HepG2 (cell line): ENCODE measurements at regions not wholly inside any gene's neighbourhood (a gene's known extent, or its start where the extent isn't known, plus 50 kb on each side); places are given as distances from the start of the nearest gene placed in this dataset.

Source experiments
- ATF3 ChIP-seq: sonication (generic); formaldehyde crosslinking; IDR thresholded peaks from 2 replicates; pipeline ENCODE4 v1.4.0; 2020; ENCODE audit warnings: missing genetic modification reagents
- CCDC6 ChIP-seq: sonication (generic); formaldehyde crosslinking; IDR thresholded peaks from 2 replicates; pipeline ENCODE4 v1.8.1; 2022; ENCODE audit warnings: mild to moderate bottlenecking, missing genetic modification reagents, moderate library complexity
- EP300 ChIP-seq, 3 experiments: sonication (generic) in 1 of 3; formaldehyde crosslinking in 1 of 3; IDR thresholded peaks; 2 replicates each; pipeline versions ENCODE4 v1.5.1 to v1.6.1; 2011 to 2020; ENCODE audit warnings: low read depth in 2 of 3, low read length in 2 of 3, borderline replicate concordance in 1 of 3, improper control_type of control experiment in 1 of 3, mild to moderate bottlenecking in 1 of 3, missing genetic modification reagents in 1 of 3, moderate library complexity in 1 of 3
- HMG20B ChIP-seq: conservative IDR thresholded peaks from 2 replicates; pipeline ENCODE4 v1.6.1; 2016; ENCODE audit warnings: missing genetic modification reagents, missing compliant biosample characterization
- ISX ChIP-seq: sonication (generic); formaldehyde crosslinking; conservative IDR thresholded peaks from 2 replicates; pipeline ENCODE4 v1.5.0; 2020; ENCODE audit warnings: missing genetic modification reagents
- KAT2B ChIP-seq: fragments of 150-350 bp; IDR thresholded peaks from 2 replicates; pipeline ENCODE4 v1.6.1; 2014; ENCODE audit warnings: low read depth, low read length, borderline replicate concordance
- KLF11 ChIP-seq: IDR thresholded peaks from 2 replicates; pipeline ENCODE4 v1.6.1; 2016; ENCODE audit warnings: missing compliant biosample characterization
- MXD4 ChIP-seq: IDR thresholded peaks from 2 replicates; pipeline ENCODE4 v1.6.1; 2016; ENCODE audit warnings: mild to moderate bottlenecking, missing biosample characterization, missing genetic modification reagents
- NR3C1 ChIP-seq: sonication (generic); formaldehyde crosslinking; IDR thresholded peaks from 2 replicates; pipeline ENCODE4 v1.4.0; 2020; ENCODE audit warnings: missing genetic modification reagents
- POLR2G ChIP-seq: fragments of 200-400 bp; formaldehyde crosslinking; IDR thresholded peaks from 2 replicates; pipeline ENCODE4 v1.6.1; 2018; ENCODE audit warnings: mild to moderate bottlenecking, low read depth, low read length, moderate library complexity
- PRDM10 ChIP-seq: sonication (generic); formaldehyde crosslinking; IDR thresholded peaks from 2 replicates; pipeline ENCODE4 v1.4.0; 2020; ENCODE audit warnings: low read depth, missing genetic modification reagents
- RFXANK ChIP-seq: IDR thresholded peaks from 2 replicates; pipeline ENCODE4 v1.6.1; 2016
- SALL1 ChIP-seq: sonication (generic); formaldehyde crosslinking; IDR thresholded peaks from 2 replicates; pipeline ENCODE4 v1.8.0; 2022; ENCODE audit warnings: mild to moderate bottlenecking, missing genetic modification reagents
- SIN3A ChIP-seq: IDR thresholded peaks from 2 replicates; pipeline ENCODE4 v1.6.1; 2011; ENCODE audit warnings: low read depth, mild to moderate bottlenecking, control low read depth, low read length, borderline replicate concordance
- SPEN ChIP-seq: sonication (generic); formaldehyde crosslinking; IDR thresholded peaks from 2 replicates; pipeline ENCODE4 v1.5.1; 2020; ENCODE audit warnings: low read depth, mild to moderate bottlenecking, missing genetic modification reagents
- STAT5B ChIP-seq: sonication (generic); formaldehyde crosslinking; IDR thresholded peaks from 2 replicates; pipeline ENCODE4 v1.4.0; 2020; ENCODE audit warnings: missing genetic modification reagents
- U2AF1 ChIP-seq: fragments of 200-400 bp; formaldehyde crosslinking; optimal IDR thresholded peaks from 2 replicates; pipeline ENCODE3; 2017; ENCODE audit warnings: mild to moderate bottlenecking, low read depth, low read length
- ZBTB7A ChIP-seq: sonication (generic); formaldehyde crosslinking; IDR thresholded peaks from 2 replicates; pipeline ENCODE4 v1.8.0; 2022; ENCODE audit warnings: mild to moderate bottlenecking, missing genetic modification reagents
- ZNF136 ChIP-seq: sonication (generic); formaldehyde crosslinking; IDR thresholded peaks from 2 replicates; pipeline ENCODE4 v1.8.1; 2022; ENCODE audit warnings: low read depth, mild to moderate bottlenecking, moderate library complexity, missing genetic modification reagents
- ZNF335 ChIP-seq: sonication (generic); formaldehyde crosslinking; IDR thresholded peaks from 2 replicates; pipeline ENCODE4 v1.4.0; 2020; ENCODE audit warnings: missing genetic modification reagents
- ZNF441 ChIP-seq: sonication (generic); formaldehyde crosslinking; IDR thresholded peaks from 2 replicates; pipeline ENCODE4 v1.7.0; 2021; ENCODE audit warnings: missing genetic modification reagents, borderline replicate concordance
- ZNF629 ChIP-seq: sonication (generic); formaldehyde crosslinking; conservative IDR thresholded peaks from 2 replicates; pipeline ENCODE4 v1.5.0; 2020; ENCODE audit warnings: missing genetic modification reagents
- TF ChIP-seq, protein P1 (sequence below): sonication (generic); formaldehyde crosslinking; conservative IDR thresholded peaks from 2 replicates; pipeline ENCODE4 v1.4.0; 2020; ENCODE audit warnings: missing genetic modification reagents
- TF ChIP-seq, protein P2 (sequence below): IDR thresholded peaks from 2 replicates; pipeline ENCODE4 v1.6.1; 2016; ENCODE audit warnings: missing compliant biosample characterization, missing genetic modification reagents, borderline replicate concordance

GRCh38 chr2:167827352-167828097 is 419.9 kb downstream of the STK39 start (continued):
- TF ChIP-seq ZNF136: peak; percentile 67
- TF ChIP-seq SPEN (CRISPR knock-in tag): peak; percentile 78; the same call in 1 of the 2 replicates
- TF ChIP-seq SIN3A: no peak
- peak; percentile 90 for TF ChIP-seq HMG20B (CRISPR knock-in tag)
- TF ChIP-seq KLF11 (CRISPR knock-in tag): no peak
- peak; percentile 71 for TF ChIP-seq MXD4 (CRISPR knock-in tag)
- TF ChIP-seq ZNF441: peak; percentile 90; the same call in 1 of the 2 replicates
- TF ChIP-seq ZNF335 (CRISPR knock-in tag): peak; percentile 53
- TF ChIP-seq U2AF1: no peak
- peak; percentile 92 for TF ChIP-seq CCDC6
- TF ChIP-seq PRDM10: peak; percentile 83; the same call in 1 of the 2 replicates
- TF ChIP-seq, protein P1, sequence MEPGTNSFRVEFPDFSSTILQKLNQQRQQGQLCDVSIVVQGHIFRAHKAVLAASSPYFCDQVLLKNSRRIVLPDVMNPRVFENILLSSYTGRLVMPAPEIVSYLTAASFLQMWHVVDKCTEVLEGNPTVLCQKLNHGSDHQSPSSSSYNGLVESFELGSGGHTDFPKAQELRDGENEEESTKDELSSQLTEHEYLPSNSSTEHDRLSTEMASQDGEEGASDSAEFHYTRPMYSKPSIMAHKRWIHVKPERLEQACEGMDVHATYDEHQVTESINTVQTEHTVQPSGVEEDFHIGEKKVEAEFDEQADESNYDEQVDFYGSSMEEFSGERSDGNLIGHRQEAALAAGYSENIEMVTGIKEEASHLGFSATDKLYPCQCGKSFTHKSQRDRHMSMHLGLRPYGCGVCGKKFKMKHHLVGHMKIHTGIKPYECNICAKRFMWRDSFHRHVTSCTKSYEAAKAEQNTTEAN (CRISPR knock-in tag): peak; percentile 75; the same call in 1 of the 2 replicates
- peak; percentile 67; the same call in 1 of the 2 replicates for TF ChIP-seq ZNF629 (CRISPR knock-in tag)
- peak; percentile 69 for TF ChIP-seq POLR2G
- TF ChIP-seq RFXANK (CRISPR knock-in tag): 0 out of 2 replicates have a peak, but pooled peaks have one; percentile 59
- no peak for TF ChIP-seq STAT5B (CRISPR knock-in tag)
- peak; percentile 96 for TF ChIP-seq EP300 (IDR thresholded peaks at IDR 0.05; ENCODE audit: low read depth in 2 of 2, low read length in 2 of 2)
- peak; percentile 94 for TF ChIP-seq EP300 (CRISPR knock-in tag; IDR thresholded peaks at IDR 0.05; ENCODE audit: borderline replicate concordance)
- TF ChIP-seq, protein P2, sequence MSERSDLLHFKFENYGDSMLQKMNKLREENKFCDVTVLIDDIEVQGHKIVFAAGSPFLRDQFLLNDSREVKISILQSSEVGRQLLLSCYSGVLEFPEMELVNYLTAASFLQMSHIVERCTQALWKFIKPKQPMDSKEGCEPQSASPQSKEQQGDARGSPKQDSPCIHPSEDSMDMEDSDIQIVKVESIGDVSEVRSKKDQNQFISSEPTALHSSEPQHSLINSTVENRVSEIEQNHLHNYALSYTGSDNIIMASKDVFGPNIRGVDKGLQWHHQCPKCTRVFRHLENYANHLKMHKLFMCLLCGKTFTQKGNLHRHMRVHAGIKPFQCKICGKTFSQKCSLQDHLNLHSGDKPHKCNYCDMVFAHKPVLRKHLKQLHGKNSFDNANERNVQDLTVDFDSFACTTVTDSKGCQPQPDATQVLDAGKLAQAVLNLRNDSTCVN (CRISPR knock-in tag): peak; percentile 78
- peak; percentile 100 for TF ChIP-seq SALL1 (CRISPR knock-in tag)
- TF ChIP-seq KAT2B: no peak
- peak; percentile 89; the same call in 1 of the 2 replicates for TF ChIP-seq ZBTB7A (CRISPR knock-in tag)
- no peak for TF ChIP-seq NR3C1 (CRISPR knock-in tag)
- TF ChIP-seq ATF3 (CRISPR knock-in tag): peak; percentile 13; the same call in 1 of the 2 replicates
- TF ChIP-seq ISX (CRISPR knock-in tag): 0 out of 2 replicates have a peak, but pooled peaks have one; percentile 32
